OCI-LY7 (cell line): ENCODE measurements at regions not wholly inside any gene's neighbourhood (a gene's known extent, or its start where the extent isn't known, plus 50 kb on each side); places are given as distances from the start of the nearest gene placed in this dataset.

Source experiments
- BruUV-seq: library from RNA; stranded (reverse); fragments of 400-500 nt; replicated peaks from 2 replicates; lab custom pipeline; 2021; lab: Mats Ljungman, UMichigan
- CTCF ChIA-PET: fragments of 300-600 bp; sonication (Branson Sonifier 250); formaldehyde crosslinking; loops from one replicate; lab custom pipeline; 2022; ENCODE audit warnings: antibody characterized with exemption; ENCODE audit not compliant: unreplicated experiment; lab: Charles Lee
- POLR2A ChIA-PET: fragments of 300-600 bp; sonication (Branson Sonifier 250); formaldehyde crosslinking; loops from one replicate; lab custom pipeline; 2022; ENCODE audit warnings: antibody characterized with exemption; lab: Charles Lee
- DNase-seq: peaks from one replicate; pipeline ENCODE4 v3.0.0-alpha.2; 2015; ENCODE audit warnings: low spot score
- H2AFZ ChIP-seq: fragments of 200-600 bp; sonication (generic), shearing (Covaris generic); 2 replicates; pipeline ENCODE4 v1.6.1; 2014; ENCODE audit warnings: mild to moderate bottlenecking, antibody characterized with exemption, low read length, moderate library complexity
- H3K27ac ChIP-seq: fragments of 200-600 bp; sonication (generic); 2 replicates; pipeline ENCODE4 v1.5.1; 2014; ENCODE audit warnings: mixed run types, low read depth, mild to moderate bottlenecking, moderate library complexity, low read length, inconsistent platforms; ENCODE audit not compliant: poor library complexity, severe bottlenecking
- H3K36me3 ChIP-seq: fragments of 200-600 bp; sonication (generic); 2 replicates; pipeline ENCODE4 v1.6.1; 2014; ENCODE audit warnings: mild to moderate bottlenecking, antibody characterized with exemption, low read length, moderate library complexity, mixed read lengths; ENCODE audit not compliant: insufficient read depth
- H3K4me1 ChIP-seq: fragments of 200-600 bp; sonication (generic); 2 replicates; pipeline ENCODE4 v1.5.1; 2014; ENCODE audit warnings: mild to moderate bottlenecking, low read length; ENCODE audit not compliant: insufficient read depth, poor library complexity, severe bottlenecking
- H3K4me2 ChIP-seq: fragments of 200-600 bp; sonication (generic); 2 replicates; pipeline ENCODE4 v1.6.1; 2014; ENCODE audit warnings: mild to moderate bottlenecking, low read length
- H3K4me3 ChIP-seq: fragments of 200-600 bp; sonication (generic); 2 replicates; pipeline ENCODE4 v1.5.1; 2014; ENCODE audit warnings: mild to moderate bottlenecking, low read depth, low read length; ENCODE audit not compliant: poor library complexity, severe bottlenecking
- H3K79me2 ChIP-seq: fragments of 200-600 bp; sonication (generic); 2 replicates; pipeline ENCODE4 v1.6.1; 2016; ENCODE audit warnings: low read depth, mild to moderate bottlenecking, low read length, moderate library complexity, mixed read lengths; ENCODE audit not compliant: insufficient read depth
- H3K9me2 ChIP-seq: fragments of 200-600 bp; sonication (generic); 2 replicates; pipeline ENCODE4 v1.6.1; 2016; ENCODE audit warnings: mild to moderate bottlenecking, low read length, mixed read lengths; ENCODE audit not compliant: insufficient read depth
- H3K9me3 ChIP-seq: fragments of 200-600 bp; sonication (generic); 2 replicates; pipeline ENCODE4 v1.6.1; 2014; ENCODE audit warnings: mild to moderate bottlenecking, mixed run types, low read length, mixed read lengths
- H4K20me1 ChIP-seq: fragments of 200-600 bp; sonication (generic); 2 replicates; pipeline ENCODE4 v1.6.1; 2014; ENCODE audit warnings: mild to moderate bottlenecking, antibody characterized with exemption, low read length, moderate library complexity, mixed read lengths; ENCODE audit not compliant: insufficient read depth
- CTCF ChIP-seq: fragments of 200-600 bp; sonication (generic); conservative IDR thresholded peaks from 2 replicates; pipeline ENCODE4 v1.5.1; 2014; ENCODE audit warnings: mild to moderate bottlenecking, antibody characterized with exemption, low read length, moderate library complexity, mixed read lengths
- EZH2phosphoT487 ChIP-seq: fragments of 200-600 bp; sonication (generic); IDR thresholded peaks from 2 replicates; pipeline ENCODE4 v1.6.1; 2018; ENCODE audit warnings: low read depth, borderline replicate concordance, mild to moderate bottlenecking, mixed run types, antibody characterized with exemption, low read length, moderate library complexity, mixed read lengths
- intact Hi-C: fragments of 100-400 bp; cut with micrococcal nuclease; formaldehyde crosslinking; loops from one replicate; pipeline ENCODE4 v1.10.0; 2022; ENCODE audit not compliant: unreplicated experiment

GRCh38 chr9:115877852-115878438 lies 275.6 kb upstream of the PAPPA start:
- H4K20me1 ChIP-seq, result no peaks in the 10 kb centered on the region
- no peaks in the 10 kb centered on the region for H3K79me2 ChIP-seq
- no peak overlapping the region for H2AFZ ChIP-seq
- TF ChIP-seq CTCF (no peak), EZH2phosphoT487 (no peak)
- H3K9me2 ChIP-seq, result no peaks in the 10 kb centered on the region
- ChIA-PET POLR2A (no interaction called here), CTCF (no interaction called here)
- H3K4me3 ChIP-seq, result no peak overlapping the region
- intact Hi-C loops, result no loop called here
- no peaks in the 10 kb centered on the region for H3K4me1 ChIP-seq
- no peak overlapping the region for H3K27ac ChIP-seq
- no peak overlapping the region for H3K4me2 ChIP-seq
- no peak for DNase-seq
- H3K9me3 ChIP-seq, result no peaks in the 10 kb centered on the region
- no TSS peak for BruUV-seq
- no peaks in the 10 kb centered on the region for H3K36me3 ChIP-seq

- no TSS peak for BruUV-seq
- no peak overlapping the region for H3K27ac ChIP-seq
- no peak for DNase-seq
- H3K79me2 ChIP-seq, result no peaks in the 10 kb centered on the region
- TF ChIP-seq EZH2phosphoT487 (no peak), CTCF (no peak)
- H3K4me2 ChIP-seq, result no peak overlapping the region
- no peaks in the 10 kb centered on the region for H3K36me3 ChIP-seq
- no peaks in the 10 kb centered on the region for H3K4me1 ChIP-seq
- ChIA-PET POLR2A (no interaction called here), CTCF (no interaction called here)
- H3K9me3 ChIP-seq, result no peaks in the 10 kb centered on the region
- H2AFZ ChIP-seq, result no peak overlapping the region
- no peaks in the 10 kb centered on the region for H4K20me1 ChIP-seq
- intact Hi-C loops, result no loop called here
- H3K9me2 ChIP-seq, result no peaks in the 10 kb centered on the region
- H3K4me3 ChIP-seq, result no peak overlapping the region
Observed at GRCh38 chr9:115879451-115879850, 274.1 kb upstream of the PAPPA start.

GRCh38 chr9:115880221-115880885 lies 273.2 kb upstream of the PAPPA start:
- Histone ChIP-seq H4K20me1 (no peaks in the 10 kb centered on the region), H3K27ac (no peak overlapping the region), H2AFZ (no peak overlapping the region), H3K4me3 (no peak overlapping the region), H3K4me1 (no peaks in the 10 kb centered on the region), H3K9me2 (no peaks in the 10 kb centered on the region), H3K9me3 (no peaks in the 10 kb centered on the region), H3K36me3 (no peaks in the 10 kb centered on the region), H3K4me2 (no peak overlapping the region), H3K79me2 (no peaks in the 10 kb centered on the region)
- ChIA-PET CTCF (no interaction called here), POLR2A (interaction anchor here (0.6 kb wide), 1 partner anchor 155 kb away, joined by 3 read pairs; no protein-coding TSS in a partner anchor)
- no peak for DNase-seq
- TF ChIP-seq EZH2phosphoT487 (no peak), CTCF (no peak)
- intact Hi-C loops, result no loop called here
- BruUV-seq, result no TSS peak
